GM12865 (cell line): ENCODE measurements at regions not wholly inside any gene's neighbourhood (a gene's known extent, or its start where the extent isn't known, plus 50 kb on each side); places are given as distances from the start of the nearest gene placed in this dataset.

Experiments
- DNase-seq: peaks from one replicate; pipeline ENCODE4 v3.0.0; 2010; ENCODE audit warnings: low read depth
- H3K4me3 ChIP-seq: 2 replicates; pipeline ENCODE4 v1.5.1; 2011; ENCODE audit warnings: mild to moderate bottlenecking, low read depth, low read length, control low read depth
- TF ChIP-seq, protein P1 (sequence below): IDR thresholded peaks from 2 replicates; pipeline ENCODE4 v1.5.1; 2011; ENCODE audit warnings: low read length, control low read depth, low read depth, inconsistent platforms; ENCODE audit not compliant: insufficient read depth; ENCODE audit errors: missing control alignments

DNA sequence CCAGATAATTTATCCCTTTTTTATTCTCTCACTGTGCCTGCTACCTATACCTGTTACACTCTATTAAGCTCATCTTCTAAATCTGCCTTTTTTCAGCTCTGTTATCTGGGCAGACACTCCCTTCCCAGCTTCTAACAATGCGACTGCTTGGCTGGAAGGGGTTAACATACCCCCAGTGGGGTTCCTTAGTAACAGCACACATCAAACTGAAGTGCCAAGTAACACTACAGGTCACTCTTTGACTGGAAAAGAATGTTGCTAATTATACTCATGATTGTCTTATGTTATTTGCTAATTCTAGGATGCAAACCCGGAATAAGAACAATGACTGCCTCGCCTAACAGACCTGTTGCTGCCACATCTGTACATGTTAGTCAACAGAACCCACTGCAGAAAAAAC, 203.5 kb downstream of the EPM2A start:
- DNase-seq: no peak
- H3K4me3 ChIP-seq: no peak overlapping the region
- TF ChIP-seq, protein P1, sequence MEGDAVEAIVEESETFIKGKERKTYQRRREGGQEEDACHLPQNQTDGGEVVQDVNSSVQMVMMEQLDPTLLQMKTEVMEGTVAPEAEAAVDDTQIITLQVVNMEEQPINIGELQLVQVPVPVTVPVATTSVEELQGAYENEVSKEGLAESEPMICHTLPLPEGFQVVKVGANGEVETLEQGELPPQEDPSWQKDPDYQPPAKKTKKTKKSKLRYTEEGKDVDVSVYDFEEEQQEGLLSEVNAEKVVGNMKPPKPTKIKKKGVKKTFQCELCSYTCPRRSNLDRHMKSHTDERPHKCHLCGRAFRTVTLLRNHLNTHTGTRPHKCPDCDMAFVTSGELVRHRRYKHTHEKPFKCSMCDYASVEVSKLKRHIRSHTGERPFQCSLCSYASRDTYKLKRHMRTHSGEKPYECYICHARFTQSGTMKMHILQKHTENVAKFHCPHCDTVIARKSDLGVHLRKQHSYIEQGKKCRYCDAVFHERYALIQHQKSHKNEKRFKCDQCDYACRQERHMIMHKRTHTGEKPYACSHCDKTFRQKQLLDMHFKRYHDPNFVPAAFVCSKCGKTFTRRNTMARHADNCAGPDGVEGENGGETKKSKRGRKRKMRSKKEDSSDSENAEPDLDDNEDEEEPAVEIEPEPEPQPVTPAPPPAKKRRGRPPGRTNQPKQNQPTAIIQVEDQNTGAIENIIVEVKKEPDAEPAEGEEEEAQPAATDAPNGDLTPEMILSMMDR: no peak

- TF ChIP-seq, protein P1: no peak
- no peak overlapping the region for H3K4me3 ChIP-seq
- DNase-seq: no peak
These were observed 203.0 kb downstream of the EPM2A start for GRCh38 chr6:145532361-145532760.

DNA sequence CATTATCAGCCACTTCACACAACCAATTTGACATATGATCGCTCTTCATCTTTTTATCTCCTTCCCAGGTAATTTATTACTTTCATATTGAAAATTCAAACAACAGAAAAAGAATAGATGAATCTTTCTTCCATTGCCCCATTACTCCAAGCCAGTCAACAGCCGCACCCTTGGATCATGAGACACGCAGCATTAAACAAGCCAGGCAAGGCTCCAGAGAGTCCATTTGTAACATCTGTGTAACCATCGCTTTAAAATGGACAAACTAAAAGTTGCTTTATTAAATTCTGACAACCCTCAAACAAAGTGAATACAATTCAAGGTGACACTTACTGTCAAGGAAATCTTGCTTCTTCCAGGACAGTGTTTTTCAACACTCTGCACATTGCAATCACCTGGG, 200.3 kb downstream of the EPM2A start:
- TF ChIP-seq, protein P1: no peak
- no peak for DNase-seq

DNA sequence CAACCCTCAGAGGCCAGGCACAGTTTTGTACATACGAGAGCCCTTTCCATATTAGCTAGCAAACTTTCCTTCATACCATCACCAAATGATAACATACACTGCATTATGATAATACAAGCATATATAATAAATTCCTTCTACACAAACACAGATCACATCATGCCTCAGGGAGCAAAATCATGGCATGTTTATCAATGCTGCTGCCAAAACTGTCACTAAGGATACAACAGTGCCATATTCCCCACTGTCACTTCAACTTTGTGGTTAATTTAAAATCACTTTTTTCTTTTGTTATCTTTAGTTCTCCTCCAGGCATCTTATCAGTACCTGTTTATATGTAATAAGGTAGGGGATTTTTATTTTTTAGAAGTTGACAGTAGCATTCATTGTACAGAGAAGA, 196.3 kb downstream of the EPM2A start:
- TF ChIP-seq, protein P1: no peak
- H3K4me3 ChIP-seq: no peak overlapping the region
- DNase-seq: no peak

More for the DNA sequence above, 200.3 kb downstream of the EPM2A start:
- H3K4me3 ChIP-seq: no peak overlapping the region

DNA sequence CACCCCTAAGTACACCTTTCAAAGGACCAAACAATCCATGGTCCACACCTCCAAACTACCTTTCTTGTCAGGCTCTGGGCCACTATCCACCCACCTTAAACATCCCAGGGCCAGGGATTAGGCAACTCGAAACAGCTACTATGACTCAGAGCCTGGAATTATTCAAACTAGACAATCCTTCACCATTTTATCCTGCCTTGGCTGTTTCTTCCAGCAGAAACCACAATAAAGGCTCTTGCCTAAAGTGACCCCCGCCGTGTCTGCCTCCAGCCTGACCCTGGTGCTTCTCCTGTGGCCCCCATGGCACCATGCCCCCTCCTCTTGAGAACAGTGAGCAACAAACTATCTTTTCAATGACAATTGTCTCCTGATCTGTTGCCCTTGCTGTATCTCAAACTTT, 195.5 kb downstream of the EPM2A start:
- H3K4me3 ChIP-seq: no peak overlapping the region
- DNase-seq: no peak
- TF ChIP-seq, protein P1: no peak

- DNase-seq: no peak
- H3K4me3 ChIP-seq: no peak overlapping the region
- TF ChIP-seq, protein P1: no peak
These were observed 194.6 kb downstream of the EPM2A start for GRCh38 chr6:145540741-145541140.

GRCh38 chr6:145544041-145544440, 191.3 kb downstream of the EPM2A start:
- TF ChIP-seq, protein P1: no peak
- no peak overlapping the region for H3K4me3 ChIP-seq
- DNase-seq: no peak
